ENCODE measurements at regions not wholly inside any gene's neighbourhood (a gene's known extent, or its start where the extent isn't known, plus 50 kb on each side); places are given as distances from the start of the nearest gene placed in this dataset.

GRCh38 chr5:87129046-87129445 lies 138.6 kb upstream of the RASA1 start:
- no peak for TF ChIP-seq POLR2A (IDR thresholded peaks at IDR 0.05; ENCODE audit: low read depth, low read length)
- TF ChIP-seq TAF1 (IDR thresholded peaks at IDR 0.05; ENCODE audit: borderline replicate concordance, low read depth, low read length), result no peak
